ENCODE measurements at regions not wholly inside any gene's neighbourhood (a gene's known extent, or its start where the extent isn't known, plus 50 kb on each side); places are given as distances from the start of the nearest gene placed in this dataset.

DNA sequence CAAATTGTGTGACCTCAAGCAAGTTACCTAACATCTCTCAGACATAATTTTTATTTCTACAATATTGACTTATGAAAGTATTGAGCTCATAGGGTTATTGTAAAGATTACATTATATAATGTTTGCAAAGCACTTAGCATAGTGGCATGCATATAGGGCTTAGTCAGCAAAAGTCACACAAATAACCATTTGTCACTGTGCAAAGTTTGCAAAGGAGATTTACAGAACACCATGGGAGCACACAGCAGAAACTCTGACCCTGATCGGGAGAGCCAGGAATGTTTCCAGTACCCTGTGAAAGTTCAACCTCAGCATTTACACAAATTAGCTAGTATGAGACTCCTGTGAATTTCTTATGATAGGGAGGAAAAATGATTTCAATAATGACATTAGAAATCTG is 804.6 kb upstream of the RAG2 start:
- no peak for TF ChIP-seq POLR2A (IDR thresholded peaks at IDR 0.05; ENCODE audit: low read depth, low read length)
- no peak for TF ChIP-seq POLR2AphosphoS5 (IDR thresholded peaks at IDR 0.05; ENCODE audit: low read depth, low read length)
